ENCODE measurements at regions not wholly inside any gene's neighbourhood (a gene's known extent, or its start where the extent isn't known, plus 50 kb on each side); places are given as distances from the start of the nearest gene placed in this dataset.

- TF ChIP-seq EZH2 (IDR thresholded peaks at IDR 0.05) = no peak
- TF ChIP-seq CTCF (IDR thresholded peaks at IDR 0.05) = no peak
These were observed 603.5 kb upstream of the CITED2 start for GRCh38 chr6:139977887-139978332.
